Sigmoid colon (tissue), 4 donors: ENCODE measurements at regions not wholly inside any gene's neighbourhood (a gene's known extent, or its start where the extent isn't known, plus 50 kb on each side); places are given as distances from the start of the nearest gene placed in this dataset.

ENCODE experiments used
- EP300 ChIP-seq, 4 donors: sonication (generic); formaldehyde crosslinking; IDR thresholded peaks; one replicate each; pipeline ENCODE4 v1.6.1; 2017; ENCODE audit warnings: antibody characterized with exemption in 4 of 4
- POLR2A ChIP-seq, 2 donors: fragments of 450-650 bp; IDR thresholded peaks; one replicate each; pipeline ENCODE4 v1.6.1; 2016; ENCODE audit warnings: antibody characterized with exemption in 2 of 2, mild to moderate bottlenecking in 2 of 2, moderate library complexity in 2 of 2
- TF ChIP-seq, protein P1 (sequence below), 4 experiments: fragments of 450-650 bp in 3 of 4; fragments of 200-600 bp in 1 of 4; IDR thresholded peaks; one replicate each; pipeline ENCODE4 v1.5.1; 2016 to 2019; ENCODE audit warnings: antibody characterized with exemption in 4 of 4, mild to moderate bottlenecking in 3 of 4, moderate library complexity in 2 of 4

- TF ChIP-seq, protein P1, sequence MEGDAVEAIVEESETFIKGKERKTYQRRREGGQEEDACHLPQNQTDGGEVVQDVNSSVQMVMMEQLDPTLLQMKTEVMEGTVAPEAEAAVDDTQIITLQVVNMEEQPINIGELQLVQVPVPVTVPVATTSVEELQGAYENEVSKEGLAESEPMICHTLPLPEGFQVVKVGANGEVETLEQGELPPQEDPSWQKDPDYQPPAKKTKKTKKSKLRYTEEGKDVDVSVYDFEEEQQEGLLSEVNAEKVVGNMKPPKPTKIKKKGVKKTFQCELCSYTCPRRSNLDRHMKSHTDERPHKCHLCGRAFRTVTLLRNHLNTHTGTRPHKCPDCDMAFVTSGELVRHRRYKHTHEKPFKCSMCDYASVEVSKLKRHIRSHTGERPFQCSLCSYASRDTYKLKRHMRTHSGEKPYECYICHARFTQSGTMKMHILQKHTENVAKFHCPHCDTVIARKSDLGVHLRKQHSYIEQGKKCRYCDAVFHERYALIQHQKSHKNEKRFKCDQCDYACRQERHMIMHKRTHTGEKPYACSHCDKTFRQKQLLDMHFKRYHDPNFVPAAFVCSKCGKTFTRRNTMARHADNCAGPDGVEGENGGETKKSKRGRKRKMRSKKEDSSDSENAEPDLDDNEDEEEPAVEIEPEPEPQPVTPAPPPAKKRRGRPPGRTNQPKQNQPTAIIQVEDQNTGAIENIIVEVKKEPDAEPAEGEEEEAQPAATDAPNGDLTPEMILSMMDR (IDR thresholded peaks at IDR 0.05): no peak
- TF ChIP-seq POLR2A (IDR thresholded peaks at IDR 0.05) (no peak), EP300 (IDR thresholded peaks at IDR 0.05) (no peak)
Observed at GRCh38 chr2:14749884-14750283, 117.4 kb downstream of the LRATD1 start.
